ENCODE measurements at regions not wholly inside any gene's neighbourhood (a gene's known extent, or its start where the extent isn't known, plus 50 kb on each side); places are given as distances from the start of the nearest gene placed in this dataset.

DNA sequence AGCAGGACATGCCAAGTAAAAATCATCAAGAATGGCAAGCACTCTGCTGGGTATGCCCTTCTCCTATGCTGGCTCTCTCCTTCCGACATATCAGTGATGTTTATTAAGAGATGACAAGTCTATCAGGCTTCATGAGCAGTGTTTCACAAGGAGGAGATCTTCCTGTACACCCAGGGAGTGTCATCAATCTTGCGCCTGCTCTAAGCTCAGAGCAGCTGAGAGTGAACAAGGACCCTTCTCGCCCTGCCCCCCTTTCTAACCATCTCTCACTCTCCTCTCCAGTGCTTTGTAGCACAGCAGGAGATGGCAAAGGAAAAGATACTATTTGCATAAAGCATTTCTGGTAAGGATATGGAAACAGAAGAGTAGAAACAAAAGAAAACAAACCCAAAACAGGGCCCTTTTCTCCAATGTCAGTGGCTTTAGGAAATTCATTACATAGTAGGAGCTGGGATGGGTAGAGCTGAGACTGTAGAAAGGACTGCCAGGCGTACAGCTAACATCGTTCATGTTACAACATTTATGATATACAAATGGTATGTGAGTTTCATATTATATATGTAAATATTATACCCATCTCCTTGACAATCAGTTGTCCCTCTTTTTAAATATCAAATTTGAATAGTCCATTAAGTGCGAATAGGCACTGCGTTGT lies 201.7 kb downstream of the NUF2 start:
- TF ChIP-seq, protein P1, sequence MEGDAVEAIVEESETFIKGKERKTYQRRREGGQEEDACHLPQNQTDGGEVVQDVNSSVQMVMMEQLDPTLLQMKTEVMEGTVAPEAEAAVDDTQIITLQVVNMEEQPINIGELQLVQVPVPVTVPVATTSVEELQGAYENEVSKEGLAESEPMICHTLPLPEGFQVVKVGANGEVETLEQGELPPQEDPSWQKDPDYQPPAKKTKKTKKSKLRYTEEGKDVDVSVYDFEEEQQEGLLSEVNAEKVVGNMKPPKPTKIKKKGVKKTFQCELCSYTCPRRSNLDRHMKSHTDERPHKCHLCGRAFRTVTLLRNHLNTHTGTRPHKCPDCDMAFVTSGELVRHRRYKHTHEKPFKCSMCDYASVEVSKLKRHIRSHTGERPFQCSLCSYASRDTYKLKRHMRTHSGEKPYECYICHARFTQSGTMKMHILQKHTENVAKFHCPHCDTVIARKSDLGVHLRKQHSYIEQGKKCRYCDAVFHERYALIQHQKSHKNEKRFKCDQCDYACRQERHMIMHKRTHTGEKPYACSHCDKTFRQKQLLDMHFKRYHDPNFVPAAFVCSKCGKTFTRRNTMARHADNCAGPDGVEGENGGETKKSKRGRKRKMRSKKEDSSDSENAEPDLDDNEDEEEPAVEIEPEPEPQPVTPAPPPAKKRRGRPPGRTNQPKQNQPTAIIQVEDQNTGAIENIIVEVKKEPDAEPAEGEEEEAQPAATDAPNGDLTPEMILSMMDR (conservative IDR thresholded peaks at IDR 0.05; ENCODE audit: low read length): no peak
- TF ChIP-seq EZH2phosphoT487 (IDR thresholded peaks at IDR 0.05; ENCODE audit: borderline replicate concordance, low read depth, low read length): no peak
